ENCODE measurements at regions not wholly inside any gene's neighbourhood (a gene's known extent, or its start where the extent isn't known, plus 50 kb on each side); places are given as distances from the start of the nearest gene placed in this dataset.

DNA sequence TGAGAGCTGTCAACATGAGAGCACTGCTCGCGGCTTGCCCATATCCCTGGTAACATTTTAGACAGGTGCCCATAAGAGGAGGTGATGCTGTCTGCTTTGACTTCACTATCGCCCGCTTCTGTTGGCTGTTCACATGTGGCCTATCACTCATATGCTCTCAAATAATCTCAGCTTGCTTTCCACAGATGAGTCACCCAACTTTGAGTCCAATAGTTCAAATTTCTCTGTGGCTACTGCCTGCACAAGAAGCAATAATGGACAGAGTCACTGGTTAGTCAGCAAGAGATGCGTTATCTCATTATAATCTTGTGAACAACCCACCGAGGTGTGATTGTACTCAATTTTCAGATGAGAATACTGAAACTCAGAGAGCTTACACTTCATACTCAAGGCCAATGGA, 1714.1 kb downstream of the LRRC4C start:
- TF ChIP-seq CTCF (IDR thresholded peaks at IDR 0.05) (no peak), TCF7L2 (IDR thresholded peaks at IDR 0.05; ENCODE audit: low read depth, low read length) (no peak), POLR2AphosphoS5 (IDR thresholded peaks at IDR 0.05; ENCODE audit: low read depth, low read length) (no peak), REST (IDR thresholded peaks at IDR 0.05; ENCODE audit: insufficient read depth in 1 of 2, low read depth in 2 of 2, low read length in 1 of 2) (no peak), SIN3A (IDR thresholded peaks at IDR 0.05; ENCODE audit: borderline replicate concordance, insufficient read depth, low read depth, low read length) (no peak)
